HepG2 (cell line): ENCODE measurements at regions not wholly inside any gene's neighbourhood (a gene's known extent, or its start where the extent isn't known, plus 50 kb on each side); places are given as distances from the start of the nearest gene placed in this dataset.

Source experiments
- ATAC-seq: fragments of 200-7000 bp; cut with Tn5 transposase; 3 replicates; pipeline ENCODE4 v1.9.1; 2020; ENCODE audit warnings: mild to moderate bottlenecking, moderate library complexity
- BruUV-seq: library from RNA; stranded (reverse); fragments of 400-500 nt; replicated peaks from 2 replicates; lab custom pipeline; 2021; lab: Mats Ljungman, UMichigan
- CTCF ChIA-PET: fragments of 300-600 bp; formaldehyde crosslinking; extraction: SDS; loops from one replicate; lab custom pipeline; 2021; ENCODE audit warnings: low total read pairs, inconsistent platforms, low intra/inter-chr PET ratio; lab: Yijun Ruan, JAX
- POLR2A ChIA-PET: fragments of 350-600 bp; sonication (Branson Sonifier 250); formaldehyde crosslinking; loops from one replicate; lab custom pipeline; 2020; ENCODE audit warnings: antibody characterized with exemption, inconsistent platforms; lab: Yijun Ruan, JAX
- DNase-seq: peaks from one replicate; pipeline ENCODE4 v3.0.0-alpha.2; 2015; ENCODE audit warnings: low spot score
- FAIRE-seq: peaks from 3 replicates; lab custom pipeline; 2011; peaks lifted over from hg19 to GRCh38; lab: Jason Lieb, UNC
- H2AFZ ChIP-seq: one replicate; pipeline ENCODE4 v1.6.1; 2011; ENCODE audit warnings: low read length, inconsistent platforms
- H3K27ac ChIP-seq: fragments of 300-600 bp; 3 replicates; pipeline ENCODE4 v1.8.0; 2011; ENCODE audit warnings: mixed run types, mild to moderate bottlenecking, mixed read lengths, low read length, inconsistent platforms; ENCODE audit not compliant: insufficient read depth; ENCODE audit errors: extremely low read length
- H3K27me3 ChIP-seq, 2 experiments: fragments of 200-600 bp in 1 of 2; 2 replicates in 1 of 2; 3 replicates in 1 of 2; pipeline versions ENCODE4 v1.6.0 to v1.8.0; 2011; ENCODE audit warnings: low read length in 2 of 2, mild to moderate bottlenecking in 2 of 2, moderate library complexity in 2 of 2, inconsistent platforms in 1 of 2; ENCODE audit not compliant: insufficient read depth in 2 of 2, control insufficient read depth in 1 of 2
- H3K36me3 ChIP-seq, 2 experiments: fragments of 200-600 bp in 1 of 2; replicated peaks in 1 of 2; 2 replicates in 1 of 2; 3 replicates in 1 of 2; pipeline versions ENCODE4 v1.5.1 to v1.8.0; 2011; ENCODE audit warnings: low read length in 2 of 2, inconsistent platforms in 1 of 2; ENCODE audit not compliant: insufficient read depth in 2 of 2, control insufficient read depth in 1 of 2
- H3K4me1 ChIP-seq: 2 replicates; pipeline ENCODE4 v1.5.1; 2012; ENCODE audit warnings: low read length, inconsistent platforms; ENCODE audit not compliant: insufficient read depth
- H3K4me2 ChIP-seq: 2 replicates; pipeline ENCODE4 v1.6.0; 2011; ENCODE audit warnings: low read depth, low read length, inconsistent platforms
- H3K4me3 ChIP-seq, 3 experiments: fragments of 200-600 bp in 1 of 3; sonication (generic), shearing (Covaris generic) in 1 of 3; replicated peaks in 1 of 3; 2 replicates each; pipeline ENCODE4 v1.5.1; 2011 to 2016; ENCODE audit warnings: low read length in 3 of 3, inconsistent platforms in 2 of 3, low read depth in 2 of 3, mild to moderate bottlenecking in 2 of 3, control low read depth in 1 of 3, mixed read lengths in 1 of 3; ENCODE audit not compliant: insufficient read depth in 1 of 3
- H3K79me2 ChIP-seq: one replicate; pipeline ENCODE4 v1.6.1; 2011; ENCODE audit warnings: low read length, inconsistent platforms; ENCODE audit not compliant: insufficient read depth
- H3K9ac ChIP-seq: 2 replicates; pipeline ENCODE4 v1.6.0; 2011; ENCODE audit warnings: mild to moderate bottlenecking, low read depth, low read length, inconsistent platforms; ENCODE audit not compliant: insufficient read depth
- H3K9me3 ChIP-seq: 2 replicates; pipeline ENCODE4 v1.5.1; 2012; ENCODE audit warnings: mild to moderate bottlenecking, low read length
- H4K20me1 ChIP-seq: 2 replicates; pipeline ENCODE4 v1.6.0; 2011; ENCODE audit warnings: inconsistent platforms, mild to moderate bottlenecking, low read length, moderate library complexity; ENCODE audit not compliant: insufficient read depth
- AGO2 ChIP-seq: fragments of 200-400 bp; formaldehyde crosslinking; optimal IDR thresholded peaks from 2 replicates; pipeline ENCODE3; 2017; ENCODE audit warnings: mild to moderate bottlenecking, low read depth, low read length, moderate library complexity
- AHR ChIP-seq: IDR thresholded peaks from 2 replicates; pipeline ENCODE4 v1.6.1; 2018; ENCODE audit warnings: missing genetic modification reagents, missing compliant biosample characterization
- ARNT ChIP-seq: fragments of 450-650 bp; IDR thresholded peaks from 2 replicates; pipeline ENCODE4 v1.6.1; 2017
- BORCS8-MEF2B ChIP-seq: sonication (generic); formaldehyde crosslinking; IDR thresholded peaks from 2 replicates; pipeline ENCODE4 v1.8.0; 2022; ENCODE audit warnings: mild to moderate bottlenecking, missing genetic modification reagents
- MBD4 ChIP-seq: IDR thresholded peaks from 2 replicates; pipeline ENCODE4 v1.6.1; 2012; ENCODE audit warnings: low read length, inconsistent platforms, borderline replicate concordance
- NFIB ChIP-seq: sonication (generic); formaldehyde crosslinking; IDR thresholded peaks from 2 replicates; pipeline ENCODE4 v1.9.0; 2021; ENCODE audit warnings: missing genetic modification reagents, mild to moderate bottlenecking, borderline replicate concordance
- POLR2A ChIP-seq, 2 experiments: IDR thresholded peaks; 2 replicates each; pipeline ENCODE4 v1.6.1; 2011; ENCODE audit warnings: low read depth in 2 of 2, low read length in 2 of 2, mild to moderate bottlenecking in 1 of 2, moderate library complexity in 1 of 2; ENCODE audit not compliant: insufficient read depth in 1 of 2
- RFX5 ChIP-seq: IDR thresholded peaks from 2 replicates; pipeline ENCODE4 v1.6.1; 2011; ENCODE audit warnings: low read depth, low read length, improper control_type of control experiment
- SRSF1 ChIP-seq: fragments of 200-400 bp; formaldehyde crosslinking; optimal IDR thresholded peaks from 2 replicates; pipeline ENCODE3; 2017; ENCODE audit warnings: mild to moderate bottlenecking, low read depth, low read length, moderate library complexity
- WIZ ChIP-seq: sonication (generic); formaldehyde crosslinking; IDR thresholded peaks from 2 replicates; pipeline ENCODE4 v1.5.1; 2020; ENCODE audit warnings: mild to moderate bottlenecking, missing genetic modification reagents
- ZNF678 ChIP-seq: sonication (generic); formaldehyde crosslinking; IDR thresholded peaks from 2 replicates; pipeline ENCODE4 v1.4.0; 2020; ENCODE audit warnings: mild to moderate bottlenecking, missing genetic modification reagents
- WGBS: methylation state at CpG from one replicate; pipeline ENCODE4 v1.1.6; 2017; ENCODE audit warnings: low lambda C conversion rate; 5-methylcytosine and 5-hydroxymethylcytosine counted together
- in situ Hi-C: cut with HindIII; loops from 2 replicates; pipeline ENCODE4 v1.10.0; 2017; ENCODE audit warnings: low pct_unique_long_range_greater_than_20kb; ENCODE audit not compliant: extremely low pct_ligation_motif_present
- intact Hi-C: fragments of 100-400 bp; cut with micrococcal nuclease; formaldehyde crosslinking; loops from one replicate; pipeline ENCODE4 v1.10.0; 2022; ENCODE audit not compliant: unreplicated experiment
- TF ChIP-seq, protein P1 (sequence below): sonication (generic); formaldehyde crosslinking; IDR thresholded peaks from 2 replicates; pipeline ENCODE4 v1.8.0; 2022; ENCODE audit warnings: mild to moderate bottlenecking, missing genetic modification reagents, moderate library complexity
- TF ChIP-seq, protein P2 (sequence below): sonication (generic); formaldehyde crosslinking; IDR thresholded peaks from 2 replicates; pipeline ENCODE4 v1.4.0; 2020; ENCODE audit warnings: missing genetic modification reagents, borderline replicate concordance
- TF ChIP-seq, protein P3 (sequence below): sonication (generic); formaldehyde crosslinking; IDR thresholded peaks from 2 replicates; pipeline ENCODE4 v1.4.0; 2020; ENCODE audit warnings: missing genetic modification reagents, borderline replicate concordance

DNA sequence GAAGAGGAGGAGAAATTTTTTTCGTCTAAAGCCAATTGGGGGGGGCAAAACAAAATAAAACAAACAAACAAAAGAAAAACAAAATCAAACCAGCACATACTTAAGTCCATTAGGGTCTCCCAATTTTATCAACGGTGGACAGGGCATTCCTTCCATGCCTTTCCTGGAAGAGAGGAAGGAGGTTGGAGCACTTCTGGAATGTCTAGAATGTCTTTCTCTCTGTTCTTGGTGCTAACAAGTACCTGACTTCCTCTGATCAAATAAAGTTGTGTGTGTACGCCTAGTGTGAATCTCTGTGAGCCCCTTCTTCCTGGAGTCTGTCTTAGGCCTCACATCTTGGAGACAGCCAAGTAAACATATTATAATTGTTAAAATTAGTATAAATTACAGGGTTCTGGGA, 399.0 kb upstream of the LRRTM1 start:
- H2AFZ ChIP-seq: no peak overlapping the region
- H3K79me2 ChIP-seq: no peaks in the 10 kb centered on the region
- POLR2A ChIA-PET: no interaction called here
- no peaks in the 10 kb centered on the region for H4K20me1 ChIP-seq
- in situ Hi-C loops (no loop called here), intact Hi-C loops (no loop called here)
- DNase-seq (no peak), FAIRE-seq (no peak), ATAC-seq (no peak)
- H3K4me2 ChIP-seq: no peak overlapping the region
- H3K9ac ChIP-seq: no peak overlapping the region
- 1% methylated on average over 3 of the region's 3 CpGs for WGBS
- no peaks in the 10 kb centered on the region for H3K27me3 ChIP-seq
- TF ChIP-seq POLR2A (IDR thresholded peaks at IDR 0.05; ENCODE audit: insufficient read depth in 1 of 2, low read depth in 2 of 2, low read length in 2 of 2): no peak
- no peak for TF ChIP-seq SRSF1
- no peak for TF ChIP-seq MBD4
- TF ChIP-seq AHR: no peak
- TF ChIP-seq BORCS8-MEF2B (CRISPR knock-in tag): no peak
- BruUV-seq: no TSS peak
- CTCF ChIA-PET: no interaction called here
- H3K36me3 ChIP-seq: no peaks in the 10 kb centered on the region
- H3K4me1 ChIP-seq: no peaks in the 10 kb centered on the region
- no peak overlapping the region for H3K27ac ChIP-seq
- no peak overlapping the region for H3K4me3 ChIP-seq
- peaks cover 84% of the 10 kb centered on the region for H3K9me3 ChIP-seq

DNA sequence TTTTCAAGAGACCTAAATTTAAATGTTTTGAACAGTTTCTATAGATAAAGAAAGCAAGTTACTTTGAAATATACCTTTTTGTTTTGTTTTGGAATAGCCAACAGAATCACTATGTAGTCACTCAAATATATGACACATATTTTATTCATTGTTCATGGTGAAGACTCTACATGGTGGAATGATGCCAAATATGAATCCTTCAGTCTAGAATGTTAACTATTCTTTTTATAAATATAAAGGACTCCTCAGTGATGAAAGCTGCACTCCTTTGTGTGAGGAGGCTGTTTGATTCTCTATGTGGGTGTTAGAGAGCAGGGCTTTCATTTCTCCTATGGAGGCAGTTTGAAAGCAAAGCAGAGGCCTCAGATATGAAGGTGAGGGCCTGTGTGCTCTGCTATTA, 396.4 kb upstream of the LRRTM1 start:
- FAIRE-seq: no peak
- Histone ChIP-seq H4K20me1 (no peaks in the 10 kb centered on the region), H3K27ac (no peak overlapping the region), H3K9ac (no peak overlapping the region), H3K4me2 (no peak overlapping the region), H3K4me3 (no peak overlapping the region), H3K27me3 (no peaks in the 10 kb centered on the region), H3K36me3 (no peaks in the 10 kb centered on the region)
- ATAC-seq: no peak
- no TSS peak for BruUV-seq
- CTCF ChIA-PET: no interaction called here
- DNase-seq: no peak
- TF ChIP-seq, protein P1, sequence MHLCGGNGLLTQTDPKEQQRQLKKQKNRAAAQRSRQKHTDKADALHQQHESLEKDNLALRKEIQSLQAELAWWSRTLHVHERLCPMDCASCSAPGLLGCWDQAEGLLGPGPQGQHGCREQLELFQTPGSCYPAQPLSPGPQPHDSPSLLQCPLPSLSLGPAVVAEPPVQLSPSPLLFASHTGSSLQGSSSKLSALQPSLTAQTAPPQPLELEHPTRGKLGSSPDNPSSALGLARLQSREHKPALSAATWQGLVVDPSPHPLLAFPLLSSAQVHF: no peak
- TF ChIP-seq, protein P2, sequence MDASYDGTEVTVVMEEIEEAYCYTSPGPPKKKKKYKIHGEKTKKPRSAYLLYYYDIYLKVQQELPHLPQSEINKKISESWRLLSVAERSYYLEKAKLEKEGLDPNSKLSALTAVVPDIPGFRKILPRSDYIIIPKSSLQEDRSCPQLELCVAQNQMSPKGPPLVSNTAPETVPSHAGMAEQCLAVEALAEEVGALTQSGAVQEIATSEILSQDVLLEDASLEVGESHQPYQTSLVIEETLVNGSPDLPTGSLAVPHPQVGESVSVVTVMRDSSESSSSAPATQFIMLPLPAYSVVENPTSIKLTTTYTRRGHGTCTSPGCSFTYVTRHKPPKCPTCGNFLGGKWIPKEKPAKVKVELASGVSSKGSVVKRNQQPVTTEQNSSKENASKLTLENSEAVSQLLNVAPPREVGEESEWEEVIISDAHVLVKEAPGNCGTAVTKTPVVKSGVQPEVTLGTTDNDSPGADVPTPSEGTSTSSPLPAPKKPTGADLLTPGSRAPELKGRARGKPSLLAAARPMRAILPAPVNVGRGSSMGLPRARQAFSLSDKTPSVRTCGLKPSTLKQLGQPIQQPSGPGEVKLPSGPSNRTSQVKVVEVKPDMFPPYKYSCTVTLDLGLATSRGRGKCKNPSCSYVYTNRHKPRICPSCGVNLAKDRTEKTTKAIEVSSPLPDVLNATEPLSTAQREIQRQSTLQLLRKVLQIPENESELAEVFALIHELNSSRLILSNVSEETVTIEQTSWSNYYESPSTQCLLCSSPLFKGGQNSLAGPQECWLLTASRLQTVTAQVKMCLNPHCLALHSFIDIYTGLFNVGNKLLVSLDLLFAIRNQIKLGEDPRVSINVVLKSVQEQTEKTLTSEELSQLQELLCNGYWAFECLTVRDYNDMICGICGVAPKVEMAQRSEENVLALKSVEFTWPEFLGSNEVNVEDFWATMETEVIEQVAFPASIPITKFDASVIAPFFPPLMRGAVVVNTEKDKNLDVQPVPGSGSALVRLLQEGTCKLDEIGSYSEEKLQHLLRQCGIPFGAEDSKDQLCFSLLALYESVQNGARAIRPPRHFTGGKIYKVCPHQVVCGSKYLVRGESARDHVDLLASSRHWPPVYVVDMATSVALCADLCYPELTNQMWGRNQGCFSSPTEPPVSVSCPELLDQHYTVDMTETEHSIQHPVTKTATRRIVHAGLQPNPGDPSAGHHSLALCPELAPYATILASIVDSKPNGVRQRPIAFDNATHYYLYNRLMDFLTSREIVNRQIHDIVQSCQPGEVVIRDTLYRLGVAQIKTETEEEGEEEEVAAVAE (CRISPR knock-in tag): no peak
- TF ChIP-seq AGO2 (no peak), ARNT (no peak), WIZ (CRISPR knock-in tag) (no peak), ZNF678 (CRISPR knock-in tag) (no peak), RFX5 (no peak), NFIB (no peak)
- TF ChIP-seq, protein P3, sequence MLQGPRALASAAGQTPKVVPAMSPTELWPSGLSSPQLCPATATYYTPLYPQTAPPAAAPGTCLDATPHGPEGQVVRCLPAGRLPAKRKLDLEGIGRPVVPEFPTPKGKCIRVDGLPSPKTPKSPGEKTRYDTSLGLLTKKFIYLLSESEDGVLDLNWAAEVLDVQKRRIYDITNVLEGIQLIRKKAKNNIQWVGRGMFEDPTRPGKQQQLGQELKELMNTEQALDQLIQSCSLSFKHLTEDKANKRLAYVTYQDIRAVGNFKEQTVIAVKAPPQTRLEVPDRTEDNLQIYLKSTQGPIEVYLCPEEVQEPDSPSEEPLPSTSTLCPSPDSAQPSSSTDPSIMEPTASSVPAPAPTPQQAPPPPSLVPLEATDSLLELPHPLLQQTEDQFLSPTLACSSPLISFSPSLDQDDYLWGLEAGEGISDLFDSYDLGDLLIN (CRISPR knock-in tag): no peak
- TF ChIP-seq, all 625 proteins: peak for 0
- Histone ChIP-seq H2AFZ (no peak overlapping the region), H3K9me3 (peaks cover 97% of the 10 kb centered on the region), H3K79me2 (no peaks in the 10 kb centered on the region), H3K4me1 (no peaks in the 10 kb centered on the region)
- intact Hi-C loops: no loop called here
- POLR2A ChIA-PET: no interaction called here
- in situ Hi-C loops: no loop called here
